HEK293T (cell line): ENCODE measurements at regions not wholly inside any gene's neighbourhood (a gene's known extent, or its start where the extent isn't known, plus 50 kb on each side); places are given as distances from the start of the nearest gene placed in this dataset.

Source experiments
- ARNT ChIP-seq: fragments of 450-650 bp; IDR thresholded peaks from 2 replicates; pipeline ENCODE4 v1.6.1; 2017; ENCODE audit warnings: mild to moderate bottlenecking
- BHLHE40 ChIP-seq: fragments of 450-650 bp; IDR thresholded peaks from 2 replicates; pipeline ENCODE4 v1.6.1; 2016; ENCODE audit warnings: mild to moderate bottlenecking, moderate library complexity, borderline replicate concordance
- CTBP1 ChIP-seq: fragments of 450-650 bp; IDR thresholded peaks from 2 replicates; pipeline ENCODE4 v1.6.1; 2016; ENCODE audit warnings: borderline replicate concordance
- FOXA1 ChIP-seq: fragments of 450-650 bp; IDR thresholded peaks from 2 replicates; pipeline ENCODE4 v1.6.1; 2016; ENCODE audit warnings: mild to moderate bottlenecking
- FOXK2 ChIP-seq: fragments of 450-650 bp; IDR thresholded peaks from 2 replicates; pipeline ENCODE4 v1.6.1; 2016; ENCODE audit warnings: mild to moderate bottlenecking
- FOXM1 ChIP-seq: fragments of 450-650 bp; IDR thresholded peaks from 2 replicates; pipeline ENCODE4 v1.6.1; 2017; ENCODE audit warnings: mild to moderate bottlenecking, borderline replicate concordance
- HDGF ChIP-seq: fragments of 450-650 bp; IDR thresholded peaks from 2 replicates; pipeline ENCODE4 v1.6.1; 2017; ENCODE audit warnings: antibody characterized with exemption, borderline replicate concordance
- L3MBTL2 ChIP-seq: fragments of 450-650 bp; conservative IDR thresholded peaks from 2 replicates; pipeline ENCODE4 v1.6.1; 2016; ENCODE audit warnings: mild to moderate bottlenecking
- LEF1 ChIP-seq: fragments of 450-650 bp; IDR thresholded peaks from 2 replicates; pipeline ENCODE4 v1.6.1; 2017; ENCODE audit warnings: mild to moderate bottlenecking, borderline replicate concordance
- SUZ12 ChIP-seq: fragments of 450-650 bp; IDR thresholded peaks from 2 replicates; pipeline ENCODE4 v1.6.1; 2016; ENCODE audit warnings: mild to moderate bottlenecking
- TARDBP ChIP-seq: fragments of 450-650 bp; IDR thresholded peaks from 2 replicates; pipeline ENCODE4 v1.6.1; 2016
- ZNF384 ChIP-seq: fragments of 450-650 bp; IDR thresholded peaks from 2 replicates; pipeline ENCODE4 v1.6.1; 2016

GRCh38 chr14:71645656-71646055, 286.6 kb upstream of the RGS6 start:
- TF ChIP-seq BHLHE40 (no peak), FOXM1 (no peak), CTBP1 (no peak), FOXK2 (no peak), LEF1 (no peak), ARNT (no peak), HDGF (no peak), TARDBP (no peak), SUZ12 (no peak), FOXA1 (no peak), ZNF384 (no peak), L3MBTL2 (no peak)
